IMR-90 (cell line): ENCODE measurements at regions not wholly inside any gene's neighbourhood (a gene's known extent, or its start where the extent isn't known, plus 50 kb on each side); places are given as distances from the start of the nearest gene placed in this dataset.

ENCODE experiments used
- BHLHE40 ChIP-seq: fragments of 150-350 bp; IDR thresholded peaks from 2 replicates; pipeline ENCODE4 v1.6.1; 2016; ENCODE audit warnings: mild to moderate bottlenecking, low read depth, low read length
- CEBPB ChIP-seq: IDR thresholded peaks from 2 replicates; pipeline ENCODE4 v1.6.1; 2012; ENCODE audit warnings: low read depth, low read length, improper control_type of control experiment
- CHD1 ChIP-seq: IDR thresholded peaks from 2 replicates; pipeline ENCODE4 v1.6.1; 2012; ENCODE audit warnings: low read depth, low read length, improper control_type of control experiment
- CTCF ChIP-seq: conservative IDR thresholded peaks from 2 replicates; pipeline ENCODE4 v1.5.1; 2012; ENCODE audit warnings: mild to moderate bottlenecking, low read depth, low read length, improper control_type of control experiment
- MXI1 ChIP-seq: IDR thresholded peaks from 2 replicates; pipeline ENCODE4 v1.6.1; 2012; ENCODE audit warnings: low read depth, mild to moderate bottlenecking, low read length, moderate library complexity, borderline replicate concordance
- POLR2A ChIP-seq: IDR thresholded peaks from 2 replicates; pipeline ENCODE4 v1.6.1; 2012; ENCODE audit warnings: mild to moderate bottlenecking, low read depth, low read length
- RAD21 ChIP-seq: IDR thresholded peaks from 2 replicates; pipeline ENCODE4 v1.6.1; 2012; ENCODE audit warnings: low read length, improper control_type of control experiment
- RFX5 ChIP-seq: IDR thresholded peaks from 2 replicates; pipeline ENCODE4 v1.8.0; 2012; ENCODE audit warnings: low read depth, mild to moderate bottlenecking, low read length, moderate library complexity
- SMC3 ChIP-seq: fragments of 150-350 bp; IDR thresholded peaks from 2 replicates; pipeline ENCODE4 v1.6.1; 2016; ENCODE audit warnings: low read depth, mild to moderate bottlenecking, antibody characterized with exemption, low read length, moderate library complexity
- USF2 ChIP-seq: fragments of 150-350 bp; IDR thresholded peaks from 2 replicates; pipeline ENCODE4 v1.6.1; 2017; ENCODE audit warnings: mild to moderate bottlenecking, antibody characterized with exemption, low read length, low read depth
- TF ChIP-seq, protein P1 (sequence below): fragments of 150-350 bp; IDR thresholded peaks from 2 replicates; pipeline ENCODE4 v1.6.1; 2016; ENCODE audit warnings: low read depth, mild to moderate bottlenecking, low read length, moderate library complexity, borderline replicate concordance

DNA sequence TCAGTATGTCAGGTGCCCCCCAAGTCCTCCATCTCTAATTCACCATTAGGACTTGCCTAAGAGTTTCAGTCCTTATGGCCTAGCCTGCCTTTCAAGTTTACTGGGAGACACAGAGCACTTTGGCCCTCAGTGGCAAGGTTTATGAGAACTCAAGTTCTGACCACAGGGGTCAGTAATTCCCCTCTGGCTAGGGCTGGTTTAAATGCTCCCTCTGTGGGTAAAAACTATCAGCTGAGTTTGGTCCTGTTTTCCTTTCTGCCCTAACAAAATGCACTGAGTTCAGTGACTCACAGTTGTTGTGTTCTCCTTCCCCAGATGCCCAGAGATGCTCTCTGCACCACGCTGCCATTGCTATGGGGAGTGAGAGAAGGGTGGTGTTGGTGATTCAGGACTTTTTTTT is 163.2 kb downstream of the RELL1 start:
- TF ChIP-seq CTCF (no peak), POLR2A (no peak), BHLHE40 (no peak), MXI1 (no peak), SMC3 (no peak), CEBPB (no peak), USF2 (no peak), RAD21 (no peak), RFX5 (no peak), CHD1 (no peak)
- TF ChIP-seq, protein P1, sequence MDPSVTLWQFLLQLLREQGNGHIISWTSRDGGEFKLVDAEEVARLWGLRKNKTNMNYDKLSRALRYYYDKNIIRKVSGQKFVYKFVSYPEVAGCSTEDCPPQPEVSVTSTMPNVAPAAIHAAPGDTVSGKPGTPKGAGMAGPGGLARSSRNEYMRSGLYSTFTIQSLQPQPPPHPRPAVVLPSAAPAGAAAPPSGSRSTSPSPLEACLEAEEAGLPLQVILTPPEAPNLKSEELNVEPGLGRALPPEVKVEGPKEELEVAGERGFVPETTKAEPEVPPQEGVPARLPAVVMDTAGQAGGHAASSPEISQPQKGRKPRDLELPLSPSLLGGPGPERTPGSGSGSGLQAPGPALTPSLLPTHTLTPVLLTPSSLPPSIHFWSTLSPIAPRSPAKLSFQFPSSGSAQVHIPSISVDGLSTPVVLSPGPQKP, result no peak
